Fibroblast of lung (primary cell): ENCODE measurements at regions not wholly inside any gene's neighbourhood (a gene's known extent, or its start where the extent isn't known, plus 50 kb on each side); places are given as distances from the start of the nearest gene placed in this dataset.

Source experiments
- DNase-seq, 2 donors: peaks; one replicate each; pipeline versions ENCODE4 v3.0.0 to v3.0.0-alpha.2; 2010; ENCODE audit warnings: low read depth in 2 of 2
- H2AFZ ChIP-seq: 2 replicates; pipeline ENCODE4 v1.5.1; 2012; ENCODE audit warnings: low read length, control low read depth, inconsistent platforms
- H3K27ac ChIP-seq: 2 replicates; pipeline ENCODE4 v1.5.1; 2011; ENCODE audit warnings: low read length, control low read depth; ENCODE audit not compliant: insufficient read depth
- H3K27me3 ChIP-seq: 2 replicates; pipeline ENCODE4 v1.5.1; 2011; ENCODE audit warnings: mild to moderate bottlenecking, low read length; ENCODE audit not compliant: control insufficient read depth, insufficient read depth
- H3K36me3 ChIP-seq: 2 replicates; pipeline ENCODE4 v1.5.1; 2011; ENCODE audit warnings: low read length; ENCODE audit not compliant: control insufficient read depth, insufficient read depth
- H3K4me1 ChIP-seq: 2 replicates; pipeline ENCODE4 v1.5.1; 2011; ENCODE audit warnings: low read length; ENCODE audit not compliant: control insufficient read depth, insufficient read depth; ENCODE audit errors: extremely low read depth
- H3K4me2 ChIP-seq: 2 replicates; pipeline ENCODE4 v1.5.1; 2011; ENCODE audit warnings: low read length, control low read depth; ENCODE audit not compliant: insufficient read depth; ENCODE audit errors: extremely low read depth
- H3K4me3 ChIP-seq, 4 experiments: fragments of 200-600 bp in 1 of 4; sonication (generic) in 1 of 4; replicated peaks in 1 of 4; 2 replicates each; pipeline ENCODE4 v1.5.1; 2011 to 2016; ENCODE audit warnings: low read length in 4 of 4, low read depth in 3 of 4, mild to moderate bottlenecking in 3 of 4, control low read depth in 2 of 4, inconsistent platforms in 1 of 4, mixed read lengths in 1 of 4; ENCODE audit not compliant: insufficient read depth in 1 of 4; ENCODE audit errors: control extremely low read depth in 1 of 4
- H3K79me2 ChIP-seq: 2 replicates; pipeline ENCODE4 v1.5.1; 2012; ENCODE audit warnings: mild to moderate bottlenecking, low read length, inconsistent platforms; ENCODE audit not compliant: control insufficient read depth, insufficient read depth
- H3K9ac ChIP-seq: 2 replicates; pipeline ENCODE4 v1.5.1; 2011; ENCODE audit warnings: mild to moderate bottlenecking, low read length, control low read depth; ENCODE audit not compliant: insufficient read depth
- H3K9me3 ChIP-seq: 2 replicates; pipeline ENCODE4 v1.5.1; 2012; ENCODE audit warnings: low read depth, low read length; ENCODE audit not compliant: control insufficient read depth, insufficient read depth
- H4K20me1 ChIP-seq: 2 replicates; pipeline ENCODE4 v1.5.1; 2011; ENCODE audit warnings: low read length; ENCODE audit not compliant: control insufficient read depth, insufficient read depth; ENCODE audit errors: extremely low read depth
- CTCF ChIP-seq, 2 donors: IDR thresholded peaks in 1 of 2; conservative IDR thresholded peaks in 1 of 2; 1 replicate in 1 of 2; 2 replicates in 1 of 2; pipeline ENCODE4 v1.5.1; 2011 to 2012; ENCODE audit warnings: low read length in 2 of 2, control low read depth in 1 of 2, inconsistent platforms in 1 of 2, low read depth in 1 of 2, mild to moderate bottlenecking in 1 of 2
- EZH2 ChIP-seq: IDR thresholded peaks from 2 replicates; pipeline ENCODE4 v1.5.1; 2012; ENCODE audit warnings: low read length, control low read depth, mild to moderate bottlenecking; ENCODE audit errors: missing control alignments

GRCh38 chr6:170102582-170103481 is 188.0 kb downstream of the DLL1 start:
- Histone ChIP-seq H3K27me3 (no peaks in the 10 kb centered on the region), H3K4me1 (no peaks in the 10 kb centered on the region), H3K79me2 (no peaks in the 10 kb centered on the region), H3K36me3 (no peaks in the 10 kb centered on the region), H2AFZ (no peak overlapping the region), H4K20me1 (no peaks in the 10 kb centered on the region), H3K9me3 (no peaks in the 10 kb centered on the region), H3K4me2 (no peak overlapping the region), H3K4me3 (no peak overlapping the region), H3K27ac (no peak overlapping the region), H3K9ac (no peak overlapping the region)
- TF ChIP-seq EZH2 (no peak), CTCF (conservative IDR thresholded peaks at IDR 0.05 in 1 of 2, IDR thresholded peaks at IDR 0.05 in 1 of 2; ENCODE audit: low read depth in 1 of 2, low read length in 2 of 2) (no peak)
- DNase-seq = no peak

- TF ChIP-seq CTCF (conservative IDR thresholded peaks at IDR 0.05 in 1 of 2, IDR thresholded peaks at IDR 0.05 in 1 of 2; ENCODE audit: low read depth in 1 of 2, low read length in 2 of 2) = no peak
- no peak for TF ChIP-seq EZH2
- no peaks in the 10 kb centered on the region for H3K27me3 ChIP-seq
- H3K9ac ChIP-seq = no peak overlapping the region
- H3K27ac ChIP-seq = no peak overlapping the region
- H4K20me1 ChIP-seq = no peaks in the 10 kb centered on the region
- H2AFZ ChIP-seq = no peak overlapping the region
- no peaks in the 10 kb centered on the region for H3K9me3 ChIP-seq
- H3K36me3 ChIP-seq = no peaks in the 10 kb centered on the region
- no peak for DNase-seq
- H3K4me3 ChIP-seq = no peak overlapping the region
- H3K4me2 ChIP-seq = no peak overlapping the region
- H3K79me2 ChIP-seq = no peaks in the 10 kb centered on the region
- H3K4me1 ChIP-seq = no peaks in the 10 kb centered on the region
Observed at GRCh38 chr6:170102038-170102437, 188.8 kb downstream of the DLL1 start.

- H3K4me1 ChIP-seq = no peaks in the 10 kb centered on the region
- DNase-seq = no peak
- no peak overlapping the region for H3K27ac ChIP-seq
- H4K20me1 ChIP-seq = no peaks in the 10 kb centered on the region
- TF ChIP-seq EZH2 (no peak), CTCF (conservative IDR thresholded peaks at IDR 0.05 in 1 of 2, IDR thresholded peaks at IDR 0.05 in 1 of 2; ENCODE audit: low read depth in 1 of 2, low read length in 2 of 2) (no peak)
- H2AFZ ChIP-seq = no peak overlapping the region
- H3K27me3 ChIP-seq = no peaks in the 10 kb centered on the region
- H3K4me3 ChIP-seq = no peak overlapping the region
- no peaks in the 10 kb centered on the region for H3K36me3 ChIP-seq
- H3K4me2 ChIP-seq = no peak overlapping the region
- H3K79me2 ChIP-seq = no peaks in the 10 kb centered on the region
- H3K9ac ChIP-seq = no peak overlapping the region
- H3K9me3 ChIP-seq = no peaks in the 10 kb centered on the region
Observed at GRCh38 chr6:170101281-170102035, 189.4 kb downstream of the DLL1 start.
